Natural killer cell (primary cell): ENCODE measurements at regions not wholly inside any gene's neighbourhood (a gene's known extent, or its start where the extent isn't known, plus 50 kb on each side); places are given as distances from the start of the nearest gene placed in this dataset.

Source experiments
- ATAC-seq, 3 donors: fragments of 150-1000 bp in 2 of 3; fragments of 200-7000 bp in 1 of 3; cut with Tn5 transposase; 1 replicate in 1 of 3; 2 replicates in 2 of 3; pipeline ENCODE4 v1.10.0; 2021; ENCODE audit warnings: mild to moderate bottlenecking in 2 of 3, moderate library complexity in 2 of 3
- DNase-seq, 2 donors: peaks; one replicate each; pipeline versions ENCODE4 v3.0.0 to v3.0.0-alpha.2; 2013 to 2021; ENCODE audit warnings: mixed read lengths in 1 of 2
- H3K27ac ChIP-seq: one replicate; pipeline ENCODE4 v1.5.1; 2013; ENCODE audit warnings: mild to moderate bottlenecking, low read length
- H3K27me3 ChIP-seq: one replicate; pipeline ENCODE4 v1.6.1; 2013; ENCODE audit warnings: low read length; ENCODE audit not compliant: control insufficient read depth, insufficient read depth
- H3K36me3 ChIP-seq: one replicate; pipeline ENCODE4 v1.6.1; 2013; ENCODE audit warnings: low read length; ENCODE audit not compliant: control insufficient read depth, insufficient read depth
- H3K4me1 ChIP-seq: one replicate; pipeline ENCODE4 v1.6.1; 2013; ENCODE audit warnings: low read length; ENCODE audit not compliant: control insufficient read depth, insufficient read depth
- H3K4me3 ChIP-seq: one replicate; pipeline ENCODE4 v1.5.1; 2013; ENCODE audit warnings: low read length
- H3K9me3 ChIP-seq: one replicate; pipeline ENCODE4 v1.6.1; 2013; ENCODE audit warnings: low read length; ENCODE audit not compliant: control insufficient read depth, insufficient read depth
- H3K27ac Mint-ChIP-seq, 2 donors: one replicate each; pipeline ENCODE4 v1.8.0; 2022; ENCODE audit warnings: mild to moderate bottlenecking in 2 of 2, mixed read lengths in 2 of 2, moderate library complexity in 1 of 2
- H3K27me3 Mint-ChIP-seq, 2 donors: one replicate each; pipeline ENCODE4 v1.8.0; 2022; ENCODE audit warnings: low read depth in 2 of 2, mixed read lengths in 2 of 2
- H3K36me3 Mint-ChIP-seq: one replicate; pipeline ENCODE4 v1.8.0; 2022; ENCODE audit warnings: mixed read lengths
- H3K4me1 Mint-ChIP-seq, 2 donors: one replicate each; pipeline ENCODE4 v1.8.0; 2022; ENCODE audit warnings: mixed read lengths in 2 of 2
- H3K4me3 Mint-ChIP-seq: one replicate; pipeline ENCODE4 v1.8.0; 2022; ENCODE audit warnings: mild to moderate bottlenecking, moderate library complexity, mixed read lengths
- H3K9me3 Mint-ChIP-seq, 2 donors: one replicate each; pipeline ENCODE4 v1.8.0; 2022; ENCODE audit warnings: mixed read lengths in 2 of 2
- CTCF ChIP-seq: fragments of 200-600 bp; IDR thresholded peaks from one replicate; pipeline ENCODE4 v1.8.0; 2022; ENCODE audit warnings: antibody characterized with exemption
- WGBS: methylation state at CpG from one replicate; pipeline ENCODE4 v1.1.7; 2013; ENCODE audit warnings: missing lambda C conversion rate; ENCODE audit not compliant: insufficient coverage; 5-methylcytosine and 5-hydroxymethylcytosine counted together
- intact Hi-C: fragments of 100-400 bp; cut with micrococcal nuclease; formaldehyde crosslinking; loops from one replicate; pipeline ENCODE4 v1.14.2; 2022

- ATAC-seq (no peak), DNase-seq (no peak)
- H3K27ac Mint-ChIP-seq = no peak overlapping the region
- H3K36me3 Mint-ChIP-seq = no peaks in the 10 kb centered on the region
- H3K27me3 Mint-ChIP-seq = no peaks in the 10 kb centered on the region
- Histone ChIP-seq H3K9me3 (peaks cover 8% of the 10 kb centered on the region), H3K36me3 (no peaks in the 10 kb centered on the region), H3K4me1 (no peaks in the 10 kb centered on the region), H3K27me3 (no peaks in the 10 kb centered on the region), H3K27ac (no peak overlapping the region), H3K4me3 (no peak overlapping the region)
- H3K4me1 Mint-ChIP-seq = no peaks in the 10 kb centered on the region
- no CpG with 5 or more reads among the region's 1 CpG for WGBS
- H3K4me3 Mint-ChIP-seq = no peak overlapping the region
- no peak for TF ChIP-seq CTCF
- peaks cover 6 to 13% of the 10 kb centered on the region in 2 donors for H3K9me3 Mint-ChIP-seq
- intact Hi-C loops = no loop called here
Observed at GRCh38 chr5:44885903-44886302, 77.2 kb downstream of the MRPS30 start.

- Histone ChIP-seq H3K4me1 (no peaks in the 10 kb centered on the region), H3K36me3 (no peaks in the 10 kb centered on the region), H3K27ac (no peak overlapping the region), H3K27me3 (no peaks in the 10 kb centered on the region), H3K4me3 (no peak overlapping the region), H3K9me3 (peaks cover 8% of the 10 kb centered on the region)
- no peaks in the 10 kb centered on the region for H3K27me3 Mint-ChIP-seq
- no CpG with 5 or more reads among the region's 1 CpG for WGBS
- peaks cover 4 to 6% of the 10 kb centered on the region in 2 donors for H3K9me3 Mint-ChIP-seq
- H3K4me1 Mint-ChIP-seq = no peaks in the 10 kb centered on the region
- intact Hi-C loops = no loop called here
- DNase-seq (no peak), ATAC-seq (no peak)
- H3K36me3 Mint-ChIP-seq = no peaks in the 10 kb centered on the region
- no peak for TF ChIP-seq CTCF
- H3K4me3 Mint-ChIP-seq = no peak overlapping the region
- H3K27ac Mint-ChIP-seq = no peak overlapping the region
Observed at GRCh38 chr5:44887722-44888121, 79.0 kb downstream of the MRPS30 start.

DNA sequence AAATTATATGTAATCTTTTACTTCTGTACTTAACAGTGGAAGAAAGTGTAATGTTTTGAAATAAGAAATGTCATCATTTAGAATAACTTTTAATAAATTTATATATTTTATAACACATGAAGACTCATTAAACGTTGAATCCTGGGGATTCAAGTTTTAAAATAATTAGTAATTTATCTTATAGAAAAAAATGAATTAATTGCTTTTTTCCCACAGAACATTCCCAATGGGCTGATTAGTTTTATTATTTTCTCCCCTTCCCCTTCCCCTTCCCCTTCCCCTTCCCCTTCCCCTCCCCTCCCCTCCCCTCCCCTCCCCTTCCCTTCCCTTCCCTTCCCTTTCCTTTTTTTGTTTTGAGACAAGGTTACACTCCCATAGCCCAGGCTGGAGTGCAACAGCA lies 79.7 kb downstream of the MRPS30 start:
- H3K27me3 ChIP-seq = no peaks in the 10 kb centered on the region
- no peaks in the 10 kb centered on the region for H3K4me1 ChIP-seq
- H3K36me3 Mint-ChIP-seq = peaks cover 5% of the 10 kb centered on the region
- H3K4me1 Mint-ChIP-seq = no peaks in the 10 kb centered on the region
- H3K27ac Mint-ChIP-seq = no peak overlapping the region
- intact Hi-C loops = no loop called here
- no peak overlapping the region for H3K4me3 ChIP-seq
- no peak for DNase-seq
- H3K9me3 ChIP-seq = peaks cover 3% of the 10 kb centered on the region
- no peak for ATAC-seq
- H3K36me3 ChIP-seq = no peaks in the 10 kb centered on the region
- no peak for TF ChIP-seq CTCF
- no CpG with 5 or more reads among the region's 1 CpG for WGBS
- no peak overlapping the region for H3K27ac ChIP-seq
- no peaks in the 10 kb centered on the region for H3K27me3 Mint-ChIP-seq
- H3K9me3 Mint-ChIP-seq = peaks cover 7 to 9% of the 10 kb centered on the region in 2 donors
- no peak overlapping the region for H3K4me3 Mint-ChIP-seq

GRCh38 chr5:44891116-44891515 lies 82.4 kb downstream of the MRPS30 start:
- no peak for DNase-seq
- Histone ChIP-seq H3K27me3 (no peaks in the 10 kb centered on the region), H3K27ac (no peak overlapping the region), H3K9me3 (no peaks in the 10 kb centered on the region), H3K4me3 (no peak overlapping the region), H3K36me3 (no peaks in the 10 kb centered on the region), H3K4me1 (no peaks in the 10 kb centered on the region)
- Mint-ChIP-seq H3K4me1 (no peaks in the 10 kb centered on the region), H3K27me3 (no peaks in the 10 kb centered on the region), H3K36me3 (peaks cover 7% of the 10 kb centered on the region), H3K9me3 (peaks cover 7 to 11% of the 10 kb centered on the region in 2 donors), H3K27ac (no peak overlapping the region), H3K4me3 (no peak overlapping the region)
- no peak for TF ChIP-seq CTCF
- intact Hi-C loops = no loop called here
- ATAC-seq = no peak
